Activated B cell treated with CpG ODN at 0.5 μM for 24 hours (primary cell): ENCODE measurements at regions not wholly inside any gene's neighbourhood (a gene's known extent, or its start where the extent isn't known, plus 50 kb on each side); places are given as distances from the start of the nearest gene placed in this dataset.

Experiments used
- ATAC-seq: fragments of 200-7000 bp; cut with Tn5 transposase; one replicate; pipeline ENCODE4 v1.10.0; 2021; ENCODE audit warnings: low read depth, mild to moderate bottlenecking, moderate library complexity
- CTCF ChIA-PET: fragments of 350-600 bp; sonication (Branson Sonifier 250); formaldehyde crosslinking; loops from one replicate; lab custom pipeline; 2021; ENCODE audit warnings: antibody characterized with exemption; lab: Charles Lee
- POLR2A ChIA-PET: fragments of 350-600 bp; sonication (Branson Sonifier 250); formaldehyde crosslinking; loops from one replicate; lab custom pipeline; 2021; ENCODE audit warnings: antibody characterized with exemption; lab: Charles Lee
- DNase-seq: peaks from one replicate; pipeline ENCODE4 v3.0.0; 2022
- H3K27ac Mint-ChIP-seq: one replicate; pipeline ENCODE4 v1.8.0; 2020; ENCODE audit warnings: mixed read lengths
- H3K27me3 Mint-ChIP-seq: one replicate; pipeline ENCODE4 v1.8.0; 2021; ENCODE audit warnings: mixed read lengths
- H3K36me3 Mint-ChIP-seq: one replicate; pipeline ENCODE4 v1.8.0; 2021; ENCODE audit warnings: low read depth, mixed read lengths
- H3K4me1 Mint-ChIP-seq: one replicate; pipeline ENCODE4 v1.8.0; 2021; ENCODE audit warnings: mixed read lengths
- H3K4me3 Mint-ChIP-seq: one replicate; pipeline ENCODE4 v1.8.0; 2020; ENCODE audit warnings: mild to moderate bottlenecking, mixed read lengths
- H3K9me3 Mint-ChIP-seq: one replicate; pipeline ENCODE4 v1.8.0; 2020; ENCODE audit warnings: mixed read lengths
- intact Hi-C: fragments of 100-400 bp; cut with micrococcal nuclease; formaldehyde crosslinking; loops from one replicate; pipeline ENCODE4 v1.15.1; 2024
- TF ChIP-seq, protein P1 (sequence below): fragments of 200-600 bp; IDR thresholded peaks from one replicate; pipeline ENCODE4 v1.8.0; 2022; ENCODE audit warnings: antibody characterized with exemption, mild to moderate bottlenecking

DNA sequence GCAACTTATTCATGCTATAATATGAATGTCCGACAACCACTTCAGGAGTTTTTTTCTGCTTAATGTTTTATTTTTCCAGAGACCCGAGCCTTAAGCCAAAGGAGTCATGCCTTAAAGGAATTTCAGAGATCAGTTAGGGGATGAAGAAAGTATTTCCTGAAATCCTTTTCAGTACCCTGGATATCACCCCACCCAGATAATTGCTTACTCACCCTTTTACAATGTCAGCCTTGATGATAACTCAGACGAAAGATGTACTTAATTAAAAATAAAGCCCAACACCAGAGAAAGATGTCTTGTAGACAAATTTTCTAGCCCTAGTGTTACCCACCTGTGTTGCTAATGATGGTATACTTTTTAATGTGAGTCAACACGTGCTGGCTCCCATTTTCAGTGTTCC, 124.1 kb downstream of the XCL2 start:
- Mint-ChIP-seq H3K4me1 (no peaks in the 10 kb centered on the region), H3K9me3 (no peaks in the 10 kb centered on the region), H3K27me3 (peaks cover 9% of the 10 kb centered on the region), H3K27ac (no peak overlapping the region), H3K36me3 (no peaks in the 10 kb centered on the region), H3K4me3 (no peak overlapping the region)
- intact Hi-C loops, result no loop called here
- DNase-seq, result no peak
- CTCF ChIA-PET, result no interaction called here
- POLR2A ChIA-PET, result no interaction called here
- TF ChIP-seq, protein P1, sequence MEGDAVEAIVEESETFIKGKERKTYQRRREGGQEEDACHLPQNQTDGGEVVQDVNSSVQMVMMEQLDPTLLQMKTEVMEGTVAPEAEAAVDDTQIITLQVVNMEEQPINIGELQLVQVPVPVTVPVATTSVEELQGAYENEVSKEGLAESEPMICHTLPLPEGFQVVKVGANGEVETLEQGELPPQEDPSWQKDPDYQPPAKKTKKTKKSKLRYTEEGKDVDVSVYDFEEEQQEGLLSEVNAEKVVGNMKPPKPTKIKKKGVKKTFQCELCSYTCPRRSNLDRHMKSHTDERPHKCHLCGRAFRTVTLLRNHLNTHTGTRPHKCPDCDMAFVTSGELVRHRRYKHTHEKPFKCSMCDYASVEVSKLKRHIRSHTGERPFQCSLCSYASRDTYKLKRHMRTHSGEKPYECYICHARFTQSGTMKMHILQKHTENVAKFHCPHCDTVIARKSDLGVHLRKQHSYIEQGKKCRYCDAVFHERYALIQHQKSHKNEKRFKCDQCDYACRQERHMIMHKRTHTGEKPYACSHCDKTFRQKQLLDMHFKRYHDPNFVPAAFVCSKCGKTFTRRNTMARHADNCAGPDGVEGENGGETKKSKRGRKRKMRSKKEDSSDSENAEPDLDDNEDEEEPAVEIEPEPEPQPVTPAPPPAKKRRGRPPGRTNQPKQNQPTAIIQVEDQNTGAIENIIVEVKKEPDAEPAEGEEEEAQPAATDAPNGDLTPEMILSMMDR, result no peak
- no peak for ATAC-seq

- ChIA-PET CTCF (no interaction called here), POLR2A (no interaction called here)
- DNase-seq (no peak), ATAC-seq (no peak)
- intact Hi-C loops, result no loop called here
- H3K4me1 Mint-ChIP-seq, result no peaks in the 10 kb centered on the region
- H3K27ac Mint-ChIP-seq, result no peak overlapping the region
- H3K27me3 Mint-ChIP-seq, result no peaks in the 10 kb centered on the region
- no peaks in the 10 kb centered on the region for H3K36me3 Mint-ChIP-seq
- TF ChIP-seq, protein P1, result no peak
- no peak overlapping the region for H3K4me3 Mint-ChIP-seq
- H3K9me3 Mint-ChIP-seq, result no peaks in the 10 kb centered on the region
Measured at GRCh38 chr1:168416220-168416619, 127.6 kb downstream of the XCL2 start.

- no peaks in the 10 kb centered on the region for H3K4me1 Mint-ChIP-seq
Measured at GRCh38 chr1:168414914-168415313, 128.9 kb downstream of the XCL2 start.

DNA sequence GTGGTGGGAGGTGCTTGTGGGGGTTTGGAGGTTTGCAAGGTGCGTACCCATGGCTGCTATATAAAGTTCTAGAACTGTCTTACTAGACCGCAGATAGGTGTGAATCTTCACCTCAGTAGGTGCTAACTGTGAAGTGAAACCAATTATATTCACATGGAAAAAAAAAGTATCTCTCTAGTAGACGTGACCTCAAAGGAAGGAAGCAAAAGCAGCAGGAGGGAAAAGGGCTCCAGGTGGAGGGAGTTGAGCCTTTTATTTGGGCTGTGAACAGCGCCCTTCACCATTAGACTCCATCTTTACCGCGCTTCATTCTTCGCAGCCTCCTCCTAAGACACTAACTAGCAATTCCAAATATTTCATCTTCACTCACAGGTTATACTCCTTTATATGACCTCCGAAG, 129.8 kb downstream of the TBX19 start:
- ChIA-PET POLR2A (no interaction called here), CTCF (no interaction called here)
- intact Hi-C loops, result no loop called here
- H3K36me3 Mint-ChIP-seq, result no peaks in the 10 kb centered on the region
- no peak for DNase-seq
- H3K9me3 Mint-ChIP-seq, result peaks cover 6% of the 10 kb centered on the region
- TF ChIP-seq, protein P1, result no peak
- H3K4me3 Mint-ChIP-seq, result no peak overlapping the region
- no peak overlapping the region for H3K27ac Mint-ChIP-seq
- no peak for ATAC-seq
- no peaks in the 10 kb centered on the region for H3K27me3 Mint-ChIP-seq
- peaks cover 10% of the 10 kb centered on the region for H3K4me1 Mint-ChIP-seq

More at GRCh38 chr1:168414914-168415313, 128.9 kb downstream of the XCL2 start:
- H3K27me3 Mint-ChIP-seq, result no peaks in the 10 kb centered on the region
- H3K9me3 Mint-ChIP-seq, result no peaks in the 10 kb centered on the region
- TF ChIP-seq, protein P1, result no peak
- H3K27ac Mint-ChIP-seq, result no peak overlapping the region
- intact Hi-C loops, result no loop called here
- no peaks in the 10 kb centered on the region for H3K36me3 Mint-ChIP-seq
- CTCF ChIA-PET, result no interaction called here
- DNase-seq (no peak), ATAC-seq (no peak)
- no peak overlapping the region for H3K4me3 Mint-ChIP-seq
- POLR2A ChIA-PET, result no interaction called here

DNA sequence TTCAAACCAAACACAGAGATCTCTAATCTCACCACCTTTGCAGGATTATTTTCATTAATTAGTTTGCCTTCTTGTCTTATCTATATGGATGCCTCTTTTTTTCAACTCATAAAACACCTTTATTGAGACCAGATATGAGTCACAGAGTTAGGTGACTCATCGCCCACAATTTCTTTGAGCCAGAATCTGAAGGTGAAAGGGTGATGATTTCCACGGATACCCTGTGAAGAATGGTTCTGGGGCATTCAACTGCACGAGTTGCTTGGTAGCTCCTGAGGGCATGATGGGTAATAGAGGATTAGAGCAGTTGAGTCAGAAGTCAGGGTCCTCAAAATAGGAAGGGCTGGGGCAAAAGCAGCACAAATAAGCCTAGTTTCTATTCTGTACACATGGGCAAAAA, 128.2 kb downstream of the TBX19 start:
- no peak for DNase-seq
- Mint-ChIP-seq H3K27me3 (no peaks in the 10 kb centered on the region), H3K4me1 (peaks cover 10% of the 10 kb centered on the region), H3K4me3 (no peak overlapping the region), H3K9me3 (peaks cover 6% of the 10 kb centered on the region), H3K27ac (no peak overlapping the region), H3K36me3 (no peaks in the 10 kb centered on the region)
- ChIA-PET CTCF (no interaction called here), POLR2A (no interaction called here)
- TF ChIP-seq, protein P1, result no peak
- no peak for ATAC-seq
- intact Hi-C loops, result no loop called here
